ENCODE measurements at regions not wholly inside any gene's neighbourhood (a gene's known extent, or its start where the extent isn't known, plus 50 kb on each side); places are given as distances from the start of the nearest gene placed in this dataset.

- TF ChIP-seq YY1 (IDR thresholded peaks at IDR 0.05; ENCODE audit: low read depth) = no peak
- TF ChIP-seq, protein P1, sequence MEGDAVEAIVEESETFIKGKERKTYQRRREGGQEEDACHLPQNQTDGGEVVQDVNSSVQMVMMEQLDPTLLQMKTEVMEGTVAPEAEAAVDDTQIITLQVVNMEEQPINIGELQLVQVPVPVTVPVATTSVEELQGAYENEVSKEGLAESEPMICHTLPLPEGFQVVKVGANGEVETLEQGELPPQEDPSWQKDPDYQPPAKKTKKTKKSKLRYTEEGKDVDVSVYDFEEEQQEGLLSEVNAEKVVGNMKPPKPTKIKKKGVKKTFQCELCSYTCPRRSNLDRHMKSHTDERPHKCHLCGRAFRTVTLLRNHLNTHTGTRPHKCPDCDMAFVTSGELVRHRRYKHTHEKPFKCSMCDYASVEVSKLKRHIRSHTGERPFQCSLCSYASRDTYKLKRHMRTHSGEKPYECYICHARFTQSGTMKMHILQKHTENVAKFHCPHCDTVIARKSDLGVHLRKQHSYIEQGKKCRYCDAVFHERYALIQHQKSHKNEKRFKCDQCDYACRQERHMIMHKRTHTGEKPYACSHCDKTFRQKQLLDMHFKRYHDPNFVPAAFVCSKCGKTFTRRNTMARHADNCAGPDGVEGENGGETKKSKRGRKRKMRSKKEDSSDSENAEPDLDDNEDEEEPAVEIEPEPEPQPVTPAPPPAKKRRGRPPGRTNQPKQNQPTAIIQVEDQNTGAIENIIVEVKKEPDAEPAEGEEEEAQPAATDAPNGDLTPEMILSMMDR (IDR thresholded peaks at IDR 0.05) = no peak
- no peak for TF ChIP-seq NFIC (IDR thresholded peaks at IDR 0.05; ENCODE audit: borderline replicate concordance)
- TF ChIP-seq TAF1 (IDR thresholded peaks at IDR 0.05; ENCODE audit: borderline replicate concordance, low read depth, low read length) = no peak
- TF ChIP-seq RCOR1 (IDR thresholded peaks at IDR 0.05; ENCODE audit: low read length) = no peak
- no peak for TF ChIP-seq POLR2AphosphoS5 (IDR thresholded peaks at IDR 0.05; ENCODE audit: low read depth, low read length)
- no peak for TF ChIP-seq ZBTB33 (IDR thresholded peaks at IDR 0.05; ENCODE audit: borderline replicate concordance, low read depth)
- TF ChIP-seq GATA2 (CRISPR knock-in tag; IDR thresholded peaks at IDR 0.05) = no peak
- no peak for TF ChIP-seq MAX (IDR thresholded peaks at IDR 0.05; ENCODE audit: low read depth)
- no peak for TF ChIP-seq RFX5 (IDR thresholded peaks at IDR 0.05; ENCODE audit: low read length)
- no peak for TF ChIP-seq JUND (IDR thresholded peaks at IDR 0.05)
- TF ChIP-seq FOSL2 (IDR thresholded peaks at IDR 0.05; ENCODE audit: borderline replicate concordance, low read depth) = no peak
- TF ChIP-seq SIN3A (IDR thresholded peaks at IDR 0.05; ENCODE audit: borderline replicate concordance, low read depth, low read length) = no peak
Observed at GRCh38 chr2:207321514-207321913, 155.8 kb upstream of the KLF7 start.
